Astrocyte (in vitro differentiated cells and primary cell): ENCODE measurements at regions not wholly inside any gene's neighbourhood (a gene's known extent, or its start where the extent isn't known, plus 50 kb on each side); places are given as distances from the start of the nearest gene placed in this dataset.

Experiments
- DNase-seq: peaks from one replicate; pipeline ENCODE4 v3.0.0-alpha.2; 2010; ENCODE audit warnings: low read depth
- FAIRE-seq: peaks from 2 replicates; lab custom pipeline; 2011; peaks lifted over from hg19 to GRCh38; lab: Jason Lieb, UNC
- H2AFZ ChIP-seq: 2 replicates; pipeline ENCODE4 v1.6.0; 2012; ENCODE audit warnings: low read depth, low read length, inconsistent platforms
- H3K27ac ChIP-seq: 2 replicates; pipeline ENCODE4 v1.5.1; 2011; ENCODE audit warnings: low read depth, low read length, inconsistent platforms
- H3K27me3 ChIP-seq: 2 replicates; pipeline ENCODE4 v1.6.0; 2011; ENCODE audit warnings: low read length, inconsistent platforms; ENCODE audit not compliant: insufficient read depth
- H3K36me3 ChIP-seq: 2 replicates; pipeline ENCODE4 v1.5.1; 2011; ENCODE audit warnings: low read length, inconsistent platforms; ENCODE audit not compliant: insufficient read depth
- H3K4me1 ChIP-seq: 2 replicates; pipeline ENCODE4 v1.5.1; 2011; ENCODE audit warnings: low read length, inconsistent platforms; ENCODE audit not compliant: insufficient read depth
- H3K4me2 ChIP-seq: 2 replicates; pipeline ENCODE4 v1.6.0; 2012; ENCODE audit warnings: low read length, inconsistent platforms
- H3K4me3 ChIP-seq: 2 replicates; pipeline ENCODE4 v1.5.1; 2011; ENCODE audit warnings: low read depth, mild to moderate bottlenecking, low read length, inconsistent platforms; ENCODE audit not compliant: insufficient read depth
- H3K79me2 ChIP-seq: 2 replicates; pipeline ENCODE4 v1.6.0; 2012; ENCODE audit warnings: mild to moderate bottlenecking, low read length, inconsistent platforms; ENCODE audit not compliant: insufficient read depth
- H3K9ac ChIP-seq: 2 replicates; pipeline ENCODE4 v1.6.0; 2012; ENCODE audit warnings: mild to moderate bottlenecking, low read length, inconsistent platforms
- H3K9me3 ChIP-seq: 2 replicates; pipeline ENCODE4 v1.5.1; 2012; ENCODE audit warnings: low read depth, mild to moderate bottlenecking, low read length, inconsistent platforms; ENCODE audit not compliant: insufficient read depth
- H4K20me1 ChIP-seq: 2 replicates; pipeline ENCODE4 v1.6.0; 2012; ENCODE audit warnings: low read length, inconsistent platforms; ENCODE audit not compliant: insufficient read depth
- H3K27ac Mint-ChIP-seq: one replicate; pipeline ENCODE4 v1.8.0; 2021; ENCODE audit warnings: mild to moderate bottlenecking, mixed read lengths; ENCODE audit not compliant: unreplicated experiment
- H3K27me3 Mint-ChIP-seq: one replicate; pipeline ENCODE4 v1.8.0; 2021; ENCODE audit warnings: low read depth, mixed read lengths; ENCODE audit not compliant: unreplicated experiment
- H3K36me3 Mint-ChIP-seq: one replicate; pipeline ENCODE4 v1.8.0; 2021; ENCODE audit warnings: low read depth, mixed read lengths; ENCODE audit not compliant: unreplicated experiment
- H3K4me1 Mint-ChIP-seq: one replicate; pipeline ENCODE4 v1.8.0; 2021; ENCODE audit warnings: low read depth, mixed read lengths; ENCODE audit not compliant: unreplicated experiment
- H3K4me3 Mint-ChIP-seq: one replicate; pipeline ENCODE4 v1.8.0; 2021; ENCODE audit warnings: mild to moderate bottlenecking, moderate library complexity, mixed read lengths; ENCODE audit not compliant: unreplicated experiment
- H3K9me3 Mint-ChIP-seq: one replicate; pipeline ENCODE4 v1.8.0; 2021; ENCODE audit warnings: mild to moderate bottlenecking, mixed read lengths; ENCODE audit not compliant: unreplicated experiment
- EZH2 ChIP-seq: IDR thresholded peaks from 2 replicates; pipeline ENCODE4 v1.6.1; 2012; ENCODE audit warnings: mild to moderate bottlenecking, low read length, inconsistent platforms; ENCODE audit not compliant: insufficient read depth
- TF ChIP-seq, protein P1 (sequence below): IDR thresholded peaks from 2 replicates; pipeline ENCODE4 v1.5.1; 2011; ENCODE audit warnings: low read depth, mild to moderate bottlenecking, inconsistent platforms, low read length, moderate library complexity; ENCODE audit not compliant: insufficient read depth

DNA sequence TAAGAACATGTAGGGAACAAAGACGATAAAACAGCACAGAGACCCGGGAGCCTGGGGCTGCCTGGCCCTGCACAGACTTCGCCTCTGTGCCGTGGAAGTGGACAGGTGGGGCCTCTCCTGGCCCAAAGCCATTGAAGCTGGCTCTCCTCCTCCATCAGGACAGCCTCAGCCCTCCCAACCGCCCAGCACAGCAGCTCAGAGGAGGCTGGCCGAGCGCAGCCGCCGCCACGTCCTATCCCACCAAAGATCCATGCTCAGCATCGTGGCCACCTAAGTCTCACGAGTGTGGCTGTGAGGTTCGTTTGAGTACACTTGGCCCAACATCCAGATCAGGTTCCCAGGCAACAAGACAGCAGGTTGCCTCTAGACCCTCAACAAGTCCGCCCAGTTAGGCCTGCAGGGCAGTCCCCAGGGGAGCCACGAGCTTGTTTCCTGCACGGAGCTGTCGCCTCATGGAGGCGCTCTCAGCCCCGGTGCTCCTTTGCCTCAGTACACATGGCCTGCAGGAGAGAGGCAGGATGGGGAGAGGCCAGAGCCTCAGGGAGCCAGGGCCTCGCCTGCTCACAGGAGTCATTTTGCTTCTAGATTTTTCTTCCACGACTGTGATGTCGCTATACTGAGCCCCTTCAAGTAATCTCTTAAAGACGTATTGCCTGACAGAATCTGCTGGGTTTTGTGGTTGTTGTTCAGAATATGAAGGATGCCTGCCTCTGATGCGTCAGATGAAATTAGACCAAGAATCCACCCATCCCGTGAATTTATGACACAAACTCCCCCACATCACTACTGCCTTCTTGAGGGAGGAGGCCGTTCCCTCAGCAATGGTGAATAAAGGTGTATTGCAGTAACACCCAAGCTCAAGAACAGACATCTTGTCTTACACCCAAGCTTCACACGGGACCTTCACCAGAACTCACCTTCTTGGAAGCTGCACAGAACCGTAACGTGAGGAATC is 102.7 kb downstream of the RNASET2 start:
- DNase-seq (no peak), FAIRE-seq (no peak)
- Mint-ChIP-seq H3K27me3 (no peaks in the 10 kb centered on the region), H3K27ac (no peak overlapping the region), H3K4me3 (no peak overlapping the region), H3K4me1 (no peaks in the 10 kb centered on the region), H3K36me3 (peaks cover 11% of the 10 kb centered on the region), H3K9me3 (no peaks in the 10 kb centered on the region)
- H3K36me3 ChIP-seq = no peaks in the 10 kb centered on the region
- no peak overlapping the region for H3K4me2 ChIP-seq
- TF ChIP-seq EZH2 = no peak
- TF ChIP-seq, protein P1, sequence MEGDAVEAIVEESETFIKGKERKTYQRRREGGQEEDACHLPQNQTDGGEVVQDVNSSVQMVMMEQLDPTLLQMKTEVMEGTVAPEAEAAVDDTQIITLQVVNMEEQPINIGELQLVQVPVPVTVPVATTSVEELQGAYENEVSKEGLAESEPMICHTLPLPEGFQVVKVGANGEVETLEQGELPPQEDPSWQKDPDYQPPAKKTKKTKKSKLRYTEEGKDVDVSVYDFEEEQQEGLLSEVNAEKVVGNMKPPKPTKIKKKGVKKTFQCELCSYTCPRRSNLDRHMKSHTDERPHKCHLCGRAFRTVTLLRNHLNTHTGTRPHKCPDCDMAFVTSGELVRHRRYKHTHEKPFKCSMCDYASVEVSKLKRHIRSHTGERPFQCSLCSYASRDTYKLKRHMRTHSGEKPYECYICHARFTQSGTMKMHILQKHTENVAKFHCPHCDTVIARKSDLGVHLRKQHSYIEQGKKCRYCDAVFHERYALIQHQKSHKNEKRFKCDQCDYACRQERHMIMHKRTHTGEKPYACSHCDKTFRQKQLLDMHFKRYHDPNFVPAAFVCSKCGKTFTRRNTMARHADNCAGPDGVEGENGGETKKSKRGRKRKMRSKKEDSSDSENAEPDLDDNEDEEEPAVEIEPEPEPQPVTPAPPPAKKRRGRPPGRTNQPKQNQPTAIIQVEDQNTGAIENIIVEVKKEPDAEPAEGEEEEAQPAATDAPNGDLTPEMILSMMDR = no peak
- no peak overlapping the region for H3K9ac ChIP-seq
- no peak overlapping the region for H3K27ac ChIP-seq
- no peaks in the 10 kb centered on the region for H3K4me1 ChIP-seq
- H3K9me3 ChIP-seq = no peaks in the 10 kb centered on the region
- no peak overlapping the region for H2AFZ ChIP-seq
- no peak overlapping the region for H3K4me3 ChIP-seq
- H3K27me3 ChIP-seq = no peaks in the 10 kb centered on the region
- no peaks in the 10 kb centered on the region for H4K20me1 ChIP-seq
- H3K79me2 ChIP-seq = no peaks in the 10 kb centered on the region

DNA sequence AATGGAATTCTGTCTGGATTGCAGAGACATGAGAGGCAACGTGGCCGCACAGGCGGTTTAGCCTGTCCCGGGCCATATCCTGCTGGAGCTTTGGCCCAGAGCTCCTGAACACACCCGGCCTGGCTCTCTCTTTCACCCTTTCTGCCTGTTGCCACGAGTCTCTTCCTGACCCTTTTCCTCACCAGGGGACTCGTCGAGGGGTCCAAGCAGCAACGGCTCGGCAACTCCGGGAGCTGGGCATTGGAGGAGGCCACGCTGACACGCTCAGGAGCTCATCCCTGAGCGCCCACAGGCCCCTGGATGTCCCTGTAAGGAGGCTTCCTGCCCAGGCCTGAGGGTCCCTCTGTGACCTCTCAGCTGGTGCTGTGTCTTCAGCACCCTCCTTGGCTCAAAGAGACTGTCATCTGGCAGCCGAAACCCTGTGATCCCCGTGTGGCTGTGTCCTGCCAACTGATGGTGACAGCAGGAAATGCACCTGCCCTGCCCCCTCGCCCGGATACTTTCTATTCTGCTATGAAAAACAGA is 103.8 kb downstream of the RNASET2 start:
- no peak overlapping the region for H2AFZ ChIP-seq
- H3K79me2 ChIP-seq = no peaks in the 10 kb centered on the region
- H3K36me3 ChIP-seq = no peaks in the 10 kb centered on the region
- no peaks in the 10 kb centered on the region for H3K4me1 ChIP-seq
- no peaks in the 10 kb centered on the region for H3K4me1 Mint-ChIP-seq
- H3K4me3 ChIP-seq = no peak overlapping the region
- DNase-seq = no peak
- H3K27ac Mint-ChIP-seq = no peak overlapping the region
- peaks cover 10% of the 10 kb centered on the region for H3K36me3 Mint-ChIP-seq
- H3K9ac ChIP-seq = no peak overlapping the region
- H3K27me3 Mint-ChIP-seq = no peaks in the 10 kb centered on the region
- no peak for FAIRE-seq
- no peak overlapping the region for H3K4me2 ChIP-seq
- H3K4me3 Mint-ChIP-seq = no peak overlapping the region
- H3K9me3 Mint-ChIP-seq = no peaks in the 10 kb centered on the region
- no peak overlapping the region for H3K27ac ChIP-seq
- no peak for TF ChIP-seq EZH2
- TF ChIP-seq, protein P1 = no peak
- no peaks in the 10 kb centered on the region for H4K20me1 ChIP-seq
- no peaks in the 10 kb centered on the region for H3K27me3 ChIP-seq
- no peaks in the 10 kb centered on the region for H3K9me3 ChIP-seq

DNA sequence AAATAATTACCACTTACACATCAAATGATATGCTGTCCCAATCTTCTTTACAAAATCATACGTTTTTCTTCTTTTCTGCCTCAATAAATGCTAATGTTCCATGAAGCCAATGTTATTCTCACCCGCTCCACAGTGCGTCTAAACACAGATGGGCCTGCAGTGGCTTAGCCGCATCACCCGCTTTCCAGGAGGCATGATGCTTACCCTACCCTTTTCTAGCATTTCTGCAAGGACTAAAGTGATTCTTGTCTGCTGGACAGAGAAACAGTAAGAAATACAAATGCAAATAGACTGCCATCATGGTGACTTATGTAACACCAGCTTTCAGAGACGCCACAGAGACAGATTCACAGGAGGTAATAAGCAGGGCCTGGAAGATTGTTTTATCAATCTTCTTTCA is 104.4 kb downstream of the RNASET2 start:
- Histone ChIP-seq H3K4me3 (no peak overlapping the region), H3K79me2 (no peaks in the 10 kb centered on the region), H3K4me1 (no peaks in the 10 kb centered on the region), H3K4me2 (no peak overlapping the region), H2AFZ (no peak overlapping the region), H3K36me3 (no peaks in the 10 kb centered on the region), H3K9ac (no peak overlapping the region), H3K9me3 (no peaks in the 10 kb centered on the region), H3K27me3 (no peaks in the 10 kb centered on the region), H4K20me1 (no peaks in the 10 kb centered on the region), H3K27ac (no peak overlapping the region)
- no peak overlapping the region for H3K4me3 Mint-ChIP-seq
- no peaks in the 10 kb centered on the region for H3K9me3 Mint-ChIP-seq
- H3K27ac Mint-ChIP-seq = no peak overlapping the region
- FAIRE-seq = no peak
- no peak for DNase-seq
- H3K36me3 Mint-ChIP-seq = peaks cover 7% of the 10 kb centered on the region
- H3K27me3 Mint-ChIP-seq = no peaks in the 10 kb centered on the region
- H3K4me1 Mint-ChIP-seq = no peaks in the 10 kb centered on the region
- TF ChIP-seq, protein P1 = no peak
- TF ChIP-seq EZH2 = no peak
